A549 (cell line): ENCODE measurements at regions not wholly inside any gene's neighbourhood (a gene's known extent, or its start where the extent isn't known, plus 50 kb on each side); places are given as distances from the start of the nearest gene placed in this dataset.

Experiments used
- ATAC-seq, 2 experiments: fragments of 200-7000 bp in 1 of 2; fragments of >200 bp in 1 of 2; cut with Nextera tagmentation in 1 of 2; cut with Tn5 transposase in 1 of 2; 3 replicates each; pipeline versions ENCODE4 v1.8.0 to v1.9.1; 2018 to 2020; ENCODE audit warnings: mild to moderate bottlenecking in 1 of 2, moderate library complexity in 1 of 2
- CTCF ChIA-PET: fragments of 300-600 bp; sonication (Branson Sonifier 250); formaldehyde crosslinking; extraction: SDS; loops from one replicate; lab custom pipeline; 2021; ENCODE audit warnings: antibody characterized with exemption, inconsistent platforms; lab: Yijun Ruan, JAX
- POLR2A ChIA-PET: fragments of 350-600 bp; formaldehyde crosslinking; extraction: SDS; loops from one replicate; lab custom pipeline; 2021; ENCODE audit warnings: antibody characterized with exemption, inconsistent platforms; lab: Yijun Ruan, JAX
- DNase-seq, 2 experiments: peaks; one replicate each; pipeline versions ENCODE4 v3.0.0 to v3.0.0-alpha.2; 2011 to 2016; ENCODE audit warnings: low read depth in 1 of 2, low spot score in 1 of 2
- FAIRE-seq: peaks from 2 replicates; lab custom pipeline; 2011; peaks lifted over from hg19 to GRCh38; lab: Jason Lieb, UNC
- H3K27ac ChIP-seq, 2 experiments: fragments of >200 bp; sonication (Bioruptor Twin); formaldehyde crosslinking; 3 replicates each; pipeline ENCODE4 v1.5.1; 2016 to 2017
- H3K4me1 ChIP-seq: fragments of >200 bp; sonication (Bioruptor Twin); formaldehyde crosslinking; 3 replicates; pipeline ENCODE4 v1.6.1; 2016
- H3K4me2 ChIP-seq: fragments of >200 bp; sonication (Bioruptor Twin); formaldehyde crosslinking; 3 replicates; pipeline ENCODE4 v1.6.1; 2016
- H3K4me3 ChIP-seq: fragments of >200 bp; sonication (Bioruptor Twin); formaldehyde crosslinking; 3 replicates; pipeline ENCODE4 v1.5.1; 2016
- H3K9me3 ChIP-seq: fragments of >200 bp; sonication (Bioruptor Twin); formaldehyde crosslinking; 3 replicates; pipeline ENCODE4 v1.6.1; 2016
- BHLHE40 ChIP-seq: IDR thresholded peaks from 2 replicates; pipeline ENCODE4 v1.6.1; 2012; ENCODE audit warnings: low read depth, low read length, inconsistent platforms
- EHF ChIP-seq: fragments of 250-450 bp; sonication (Bioruptor Pico); IDR thresholded peaks from 2 replicates; pipeline ENCODE4 v1.5.0; 2020; ENCODE audit warnings: mild to moderate bottlenecking
- ELK1 ChIP-seq: fragments of 150-350 bp; IDR thresholded peaks from 2 replicates; pipeline ENCODE4 v1.6.1; 2014; ENCODE audit warnings: low read depth, mild to moderate bottlenecking, low read length
- EP300 ChIP-seq, 2 experiments: fragments of >200 bp; sonication (Bioruptor Twin); formaldehyde crosslinking; IDR thresholded peaks; 2 replicates in 1 of 2; 3 replicates in 1 of 2; pipeline ENCODE4 v1.6.1; 2016 to 2017
- ESRRA ChIP-seq: fragments of 150-350 bp; IDR thresholded peaks from 2 replicates; pipeline ENCODE4 v1.6.1; 2014; ENCODE audit warnings: mild to moderate bottlenecking, low read length, borderline replicate concordance
- FOXS1 ChIP-seq: fragments of 250-450 bp; sonication (Bioruptor Pico); IDR thresholded peaks from 2 replicates; pipeline ENCODE4 v1.5.0; 2020; ENCODE audit warnings: mild to moderate bottlenecking, moderate library complexity
- GATA3 ChIP-seq: IDR thresholded peaks from 2 replicates; pipeline ENCODE4 v1.6.1; 2012; ENCODE audit warnings: borderline replicate concordance
- HOXA7 ChIP-seq: fragments of 250-450 bp; sonication (Bioruptor Pico); IDR thresholded peaks from 2 replicates; pipeline ENCODE4 v1.5.0; 2020; ENCODE audit warnings: mild to moderate bottlenecking, moderate library complexity
- JUN ChIP-seq, 2 experiments: fragments of >200 bp; sonication (Bioruptor Twin); formaldehyde crosslinking; IDR thresholded peaks; 2 replicates in 1 of 2; 3 replicates in 1 of 2; pipeline ENCODE4 v1.6.1; 2016 to 2017
- MAFK ChIP-seq: fragments of 450-650 bp; IDR thresholded peaks from 2 replicates; pipeline ENCODE4 v1.6.1; 2014; ENCODE audit not compliant: partially characterized antibody
- MYC ChIP-seq: IDR thresholded peaks from 2 replicates; pipeline ENCODE4 v1.6.1; 2012; ENCODE audit warnings: mild to moderate bottlenecking, inconsistent platforms, low read length, improper control_type of control experiment, borderline replicate concordance
- NR3C1 ChIP-seq: fragments of >200 bp; sonication (Bioruptor Twin); formaldehyde crosslinking; IDR thresholded peaks from 3 replicates; pipeline ENCODE4 v1.6.1; 2017
- RARB ChIP-seq: fragments of 250-450 bp; sonication (Bioruptor Pico); IDR thresholded peaks from 2 replicates; pipeline ENCODE4 v1.8.0; 2021; ENCODE audit warnings: mild to moderate bottlenecking, moderate library complexity
- RCOR1 ChIP-seq: fragments of 150-350 bp; IDR thresholded peaks from 2 replicates; pipeline ENCODE4 v1.6.1; 2014; ENCODE audit warnings: antibody characterized with exemption, low read length, low read depth
- REST ChIP-seq: fragments of 200-600 bp; sonication (generic); IDR thresholded peaks from 2 replicates; pipeline ENCODE4 v1.6.1; 2016; ENCODE audit warnings: antibody characterized with exemption, mild to moderate bottlenecking, moderate library complexity
- RFX5 ChIP-seq: fragments of 450-650 bp; IDR thresholded peaks from 2 replicates; pipeline ENCODE4 v1.7.1; 2014; ENCODE audit warnings: antibody characterized with exemption, mild to moderate bottlenecking, moderate library complexity
- SREBF2 ChIP-seq: fragments of 450-650 bp; IDR thresholded peaks from 2 replicates; pipeline ENCODE4 v1.6.1; 2014; ENCODE audit warnings: mild to moderate bottlenecking, moderate library complexity
- TFCP2L1 ChIP-seq: fragments of 250-450 bp; sonication (Bioruptor Pico); IDR thresholded peaks from 2 replicates; pipeline ENCODE4 v1.5.0; 2021; ENCODE audit warnings: mild to moderate bottlenecking
- WGBS: methylation state at CpG from one replicate; pipeline ENCODE4 v1.1.6; 2017; ENCODE audit errors: missing lambda C conversion rate; 5-methylcytosine and 5-hydroxymethylcytosine counted together
- TF ChIP-seq, protein P1 (sequence below): IDR thresholded peaks from 2 replicates; pipeline ENCODE4 v1.6.1; 2012

- no peak for FAIRE-seq
- WGBS, result 21% methylated on average over 6 of the region's 6 CpGs
These were observed 128.3 kb upstream of the PRMT8 start for GRCh38 chr12:3362737-3363136.

DNA sequence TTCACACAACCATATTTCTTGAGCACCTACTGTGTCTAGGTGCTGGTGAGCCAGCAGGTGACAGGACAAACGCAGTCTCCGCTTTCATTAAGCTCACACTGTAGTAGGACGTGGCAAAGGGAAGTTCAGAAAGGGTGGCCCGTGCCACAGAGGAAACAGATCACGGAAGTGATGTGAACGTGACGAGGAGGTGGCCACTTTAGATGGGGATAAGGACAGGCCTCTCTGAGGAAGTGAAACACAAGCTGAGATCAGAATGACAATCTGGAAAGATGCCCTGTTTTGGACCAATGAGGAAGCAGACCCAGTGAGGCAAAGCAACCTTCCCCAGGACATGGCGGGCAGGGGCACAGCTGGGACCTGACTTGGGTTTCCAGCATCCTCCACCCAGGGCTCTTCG is 127.4 kb upstream of the PRMT8 start:
- no peak overlapping the region for H3K27ac ChIP-seq
- no peak for DNase-seq
- ATAC-seq, result no peak
- H3K4me1 ChIP-seq, result no peaks in the 10 kb centered on the region
- H3K4me2 ChIP-seq, result no peak overlapping the region
- WGBS, result 41% methylated on average over 9 of the region's 9 CpGs
- TF ChIP-seq NR3C1 (no peak), SREBF2 (no peak), ESRRA (no peak), TFCP2L1 (CRISPR knock-in tag) (no peak), FOXS1 (CRISPR knock-in tag) (no peak), MAFK (no peak), RCOR1 (no peak)
- TF ChIP-seq, protein P1, sequence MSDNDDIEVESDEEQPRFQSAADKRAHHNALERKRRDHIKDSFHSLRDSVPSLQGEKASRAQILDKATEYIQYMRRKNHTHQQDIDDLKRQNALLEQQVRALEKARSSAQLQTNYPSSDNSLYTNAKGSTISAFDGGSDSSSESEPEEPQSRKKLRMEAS, result no peak
- TF ChIP-seq, all 56 proteins: peak for 0
- CTCF ChIA-PET, result interaction anchor here (1.3 to 2.7 kb wide), 2 partner anchors 63 to 413 kb away, joined by 3 to 11 read pairs; no protein-coding TSS in a partner anchor
- POLR2A ChIA-PET, result no interaction called here
- H3K9me3 ChIP-seq, result no peaks in the 10 kb centered on the region
- no peak overlapping the region for H3K4me3 ChIP-seq
- no peak for FAIRE-seq

More at GRCh38 chr12:3362737-3363136, 128.3 kb upstream of the PRMT8 start:
- Histone ChIP-seq H3K27ac (no peak overlapping the region), H3K4me3 (no peak overlapping the region), H3K4me1 (no peaks in the 10 kb centered on the region), H3K9me3 (no peaks in the 10 kb centered on the region), H3K4me2 (no peak overlapping the region)
- ChIA-PET POLR2A (no interaction called here), CTCF (interaction anchor here (0.9 to 2.7 kb wide), 4 partner anchors 11 to 415 kb away, joined by 3 to 11 read pairs (median 3); no protein-coding TSS in a partner anchor)
- peak; percentile 25 for TF ChIP-seq MAFK
- TF ChIP-seq MYC, result no peak
- ATAC-seq (no peak), DNase-seq (peak in 1 of 2 experiments; percentile 4)

GRCh38 chr12:3364226-3364625 is 126.8 kb upstream of the PRMT8 start:
- no peak for TF ChIP-seq RFX5
- no peak for TF ChIP-seq MYC
- TF ChIP-seq EHF (CRISPR knock-in tag), result no peak
- no peak for TF ChIP-seq JUN (IDR thresholded peaks at IDR 0.05)
- TF ChIP-seq REST, result no peak
- TF ChIP-seq BHLHE40, result no peak
- no peak for TF ChIP-seq HOXA7 (CRISPR knock-in tag)
- DNase-seq (no peak), FAIRE-seq (no peak), ATAC-seq (no peak)
- Histone ChIP-seq H3K4me1 (no peaks in the 10 kb centered on the region), H3K4me2 (no peak overlapping the region), H3K4me3 (no peak overlapping the region), H3K9me3 (no peaks in the 10 kb centered on the region), H3K27ac (no peak overlapping the region)
- WGBS, result 38% methylated on average over 5 of the region's 5 CpGs
- ChIA-PET CTCF (interaction anchor here (1.3 to 2.7 kb wide), 2 partner anchors 64 to 412 kb away, joined by 3 to 11 read pairs; no protein-coding TSS in a partner anchor), POLR2A (no interaction called here)

DNA sequence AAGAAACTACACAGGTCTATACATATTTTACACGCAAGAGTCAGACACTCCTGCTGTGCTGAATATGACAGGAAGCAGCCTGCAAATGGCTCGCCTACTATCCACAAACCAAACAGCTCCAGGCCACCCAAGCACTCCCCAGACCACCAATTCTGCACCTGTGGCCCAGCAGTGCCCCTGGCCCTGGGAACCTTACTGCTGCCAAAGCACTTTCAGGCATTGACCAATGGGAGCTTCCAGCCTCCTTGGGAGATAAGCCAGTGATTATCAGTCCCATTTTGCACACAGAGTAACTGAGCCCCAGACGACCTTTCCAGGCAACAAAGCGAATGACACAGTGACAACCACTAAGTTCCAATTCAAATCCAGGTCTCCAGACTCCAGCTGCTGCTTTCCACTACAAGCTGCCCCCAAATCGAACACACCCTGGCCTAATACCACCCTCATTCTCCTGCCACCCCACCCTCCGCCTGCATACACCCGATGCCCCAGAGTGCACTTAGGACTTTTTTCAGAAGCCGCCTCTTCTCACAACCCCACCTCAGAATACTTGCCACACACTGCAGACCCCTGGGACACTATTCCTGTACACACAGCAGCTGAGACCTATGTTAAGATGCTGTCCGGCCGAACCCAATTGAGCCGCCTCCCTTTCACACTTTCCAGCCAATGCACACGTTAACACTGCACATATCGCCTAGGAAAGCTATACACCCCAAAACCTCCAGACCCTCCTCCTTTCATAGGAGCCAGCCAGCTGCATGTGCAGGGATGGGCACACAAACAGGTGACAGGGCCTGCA is 126.1 kb upstream of the PRMT8 start:
- Histone ChIP-seq H3K27ac (no peak overlapping the region), H3K4me1 (no peaks in the 10 kb centered on the region), H3K4me2 (no peak overlapping the region), H3K4me3 (no peak overlapping the region; the same call in 2 of the 3 replicates), H3K9me3 (no peaks in the 10 kb centered on the region)
- no peak for DNase-seq
- no peak for ATAC-seq
- CTCF ChIA-PET, result interaction anchor here (0.6 to 2.7 kb wide), 3 partner anchors 64 to 605 kb away, joined by 3 to 11 read pairs (median 3); no protein-coding TSS in a partner anchor
- 64% methylated on average over 13 of the region's 13 CpGs for WGBS
- no peak for FAIRE-seq
- TF ChIP-seq FOXS1 (CRISPR knock-in tag), result no peak
- TF ChIP-seq ELK1, result no peak
- no peak for TF ChIP-seq RARB (CRISPR knock-in tag)
- TF ChIP-seq EP300 (IDR thresholded peaks at IDR 0.05), result no peak
- TF ChIP-seq GATA3, result no peak
- no peak for TF ChIP-seq RFX5
- POLR2A ChIA-PET, result no interaction called here
